AG09319 (cell line): ENCODE measurements at regions not wholly inside any gene's neighbourhood (a gene's known extent, or its start where the extent isn't known, plus 50 kb on each side); places are given as distances from the start of the nearest gene placed in this dataset.

Source experiments
- DNase-seq: peaks from one replicate; pipeline ENCODE4 v3.0.0-alpha.2; 2010; ENCODE audit warnings: low read depth; ENCODE audit errors: extremely low read depth
- TF ChIP-seq, protein P1 (sequence below): IDR thresholded peaks from 2 replicates; pipeline ENCODE4 v1.5.1; 2011; ENCODE audit warnings: low read depth, mild to moderate bottlenecking, inconsistent platforms, low read length, moderate library complexity

DNA sequence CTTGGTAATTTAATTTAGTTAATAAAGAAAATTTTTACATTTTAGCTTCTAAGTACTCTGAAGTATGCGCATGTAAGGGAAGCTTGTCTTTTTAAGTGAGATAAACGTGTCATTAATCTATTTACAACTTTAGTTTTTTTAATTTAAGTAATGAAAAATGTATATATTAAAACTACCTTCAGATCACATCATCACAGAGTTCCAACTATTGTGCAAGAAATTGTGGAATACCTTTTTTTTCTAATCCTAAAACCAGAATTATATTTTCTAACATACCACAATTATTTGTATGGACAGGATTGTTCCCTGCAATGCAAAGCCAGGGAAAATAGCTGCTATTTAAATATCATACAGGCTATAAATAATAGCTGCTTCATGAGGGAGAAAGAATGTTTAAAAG lies 303.2 kb upstream of the KCND2 start:
- DNase-seq, result no peak
- TF ChIP-seq, protein P1, sequence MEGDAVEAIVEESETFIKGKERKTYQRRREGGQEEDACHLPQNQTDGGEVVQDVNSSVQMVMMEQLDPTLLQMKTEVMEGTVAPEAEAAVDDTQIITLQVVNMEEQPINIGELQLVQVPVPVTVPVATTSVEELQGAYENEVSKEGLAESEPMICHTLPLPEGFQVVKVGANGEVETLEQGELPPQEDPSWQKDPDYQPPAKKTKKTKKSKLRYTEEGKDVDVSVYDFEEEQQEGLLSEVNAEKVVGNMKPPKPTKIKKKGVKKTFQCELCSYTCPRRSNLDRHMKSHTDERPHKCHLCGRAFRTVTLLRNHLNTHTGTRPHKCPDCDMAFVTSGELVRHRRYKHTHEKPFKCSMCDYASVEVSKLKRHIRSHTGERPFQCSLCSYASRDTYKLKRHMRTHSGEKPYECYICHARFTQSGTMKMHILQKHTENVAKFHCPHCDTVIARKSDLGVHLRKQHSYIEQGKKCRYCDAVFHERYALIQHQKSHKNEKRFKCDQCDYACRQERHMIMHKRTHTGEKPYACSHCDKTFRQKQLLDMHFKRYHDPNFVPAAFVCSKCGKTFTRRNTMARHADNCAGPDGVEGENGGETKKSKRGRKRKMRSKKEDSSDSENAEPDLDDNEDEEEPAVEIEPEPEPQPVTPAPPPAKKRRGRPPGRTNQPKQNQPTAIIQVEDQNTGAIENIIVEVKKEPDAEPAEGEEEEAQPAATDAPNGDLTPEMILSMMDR, result no peak

DNA sequence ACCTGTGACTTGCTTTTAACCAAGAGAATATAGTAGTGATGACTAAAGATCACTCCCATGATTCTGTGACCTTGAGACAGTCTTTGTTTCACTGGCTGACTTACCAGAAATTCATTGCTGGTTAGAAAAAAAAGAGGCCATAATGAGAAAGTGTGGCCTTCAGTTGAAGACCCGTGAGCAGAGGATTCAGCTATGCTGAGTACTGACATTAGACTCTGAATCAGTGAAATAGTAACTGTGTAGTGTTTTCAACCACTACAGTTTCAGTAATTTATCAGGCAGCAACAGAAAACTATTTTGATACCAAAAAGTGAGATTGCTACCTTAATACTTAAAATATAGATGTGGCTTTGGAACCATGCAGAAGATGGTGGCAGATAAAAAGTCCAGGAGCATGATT lies 298.0 kb upstream of the KCND2 start:
- no peak for DNase-seq
- TF ChIP-seq, protein P1, result no peak

DNA sequence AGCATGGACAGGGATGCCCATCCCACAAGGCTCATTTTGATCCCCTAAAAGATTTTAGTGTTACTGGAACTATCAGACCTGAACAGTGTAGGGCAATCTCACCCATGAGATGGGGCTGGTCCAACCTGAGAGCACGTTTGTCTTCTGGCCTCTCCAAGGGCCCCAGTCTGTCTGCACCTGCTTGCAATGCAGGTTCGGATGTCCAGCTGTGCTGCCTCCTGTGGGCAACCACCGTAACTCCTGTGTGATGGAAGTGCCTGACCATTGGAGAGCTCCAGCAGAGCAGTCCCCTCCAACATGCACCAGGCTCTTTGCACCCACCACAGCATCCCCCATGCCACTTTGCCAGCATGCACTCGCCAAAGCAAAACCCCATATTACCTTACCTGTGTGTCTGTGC lies 290.1 kb upstream of the KCND2 start:
- TF ChIP-seq, protein P1, result no peak
- no peak for DNase-seq

DNA sequence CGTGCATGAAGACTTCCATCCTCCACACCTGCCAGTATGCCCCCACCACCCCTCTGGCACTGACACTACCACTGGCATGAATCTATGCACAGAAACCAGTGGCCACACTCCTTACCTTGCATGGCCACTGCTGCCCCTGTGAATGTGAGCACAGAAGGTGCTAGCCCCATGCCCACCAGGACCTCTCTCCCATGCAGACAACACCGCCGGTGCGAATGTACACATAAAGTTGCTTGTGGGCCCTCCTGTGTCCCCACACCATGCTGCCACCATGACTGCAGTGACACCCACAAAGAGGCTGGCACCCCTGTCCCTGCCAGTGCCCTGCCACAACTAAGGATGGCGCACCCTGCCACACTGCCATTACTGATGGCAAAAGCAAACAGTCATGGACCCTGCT lies 289.5 kb upstream of the KCND2 start:
- TF ChIP-seq, protein P1, result no peak
- DNase-seq, result no peak

DNA sequence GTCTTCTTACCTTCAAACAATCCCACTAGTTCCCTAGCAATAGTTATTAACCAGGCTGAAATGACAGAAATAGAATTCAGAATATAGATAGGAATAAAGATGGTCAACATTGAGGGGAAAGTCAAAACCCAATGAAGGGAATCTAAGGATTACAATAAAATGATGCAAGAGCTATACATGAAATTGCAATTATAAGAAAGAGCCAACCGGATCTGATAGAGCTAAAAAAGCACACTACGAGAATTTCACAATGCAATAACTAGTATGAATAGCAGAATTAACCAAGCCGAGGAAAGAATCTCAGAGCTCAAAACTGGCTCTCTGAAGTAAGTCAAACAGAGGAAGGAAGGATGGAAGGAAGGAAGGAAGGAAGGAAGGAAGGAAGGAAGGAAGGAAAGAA lies 288.7 kb upstream of the KCND2 start:
- TF ChIP-seq, protein P1, result no peak

DNA sequence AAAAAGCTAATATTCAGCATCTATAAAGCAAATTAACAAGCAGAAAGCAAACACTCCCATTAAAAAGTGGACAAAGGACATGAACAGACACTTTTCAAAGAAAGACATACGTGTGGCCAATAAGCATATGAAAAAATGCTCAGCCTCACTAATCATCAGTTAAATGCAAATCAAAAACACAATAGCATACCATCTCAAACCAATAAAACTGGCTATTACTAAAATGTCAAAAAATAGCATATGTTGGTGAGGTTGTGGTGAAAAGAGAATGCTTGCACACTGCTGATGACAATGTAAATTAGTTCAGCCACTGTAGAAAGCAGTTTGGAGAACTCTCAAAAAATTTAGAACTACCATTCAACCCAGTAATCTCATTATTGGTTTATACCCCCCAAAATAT lies 284.6 kb upstream of the KCND2 start:
- no peak for DNase-seq
- TF ChIP-seq, protein P1, result no peak

More for the DNA sequence above, 288.7 kb upstream of the KCND2 start:
- no peak for DNase-seq

DNA sequence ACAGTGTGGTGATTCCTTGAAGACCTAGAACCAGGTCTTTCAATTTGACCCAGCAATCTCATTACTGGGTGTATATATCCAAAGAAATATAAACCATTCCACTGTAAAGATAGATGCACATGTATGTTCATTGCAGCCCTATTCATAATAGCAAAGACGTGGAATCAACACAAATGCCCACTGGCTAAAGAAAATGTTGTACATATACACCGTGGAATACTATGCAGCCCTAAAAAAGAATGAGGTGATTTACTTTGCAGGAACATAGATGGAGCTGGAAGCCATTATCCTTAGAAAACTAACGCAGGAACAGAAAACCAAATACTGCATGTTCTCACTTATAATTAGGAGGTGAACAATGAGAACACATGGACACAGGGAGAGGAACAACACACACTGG lies 278.0 kb upstream of the KCND2 start:
- DNase-seq, result no peak
- TF ChIP-seq, protein P1, result no peak
